ENCODE measurements at regions not wholly inside any gene's neighbourhood (a gene's known extent, or its start where the extent isn't known, plus 50 kb on each side); places are given as distances from the start of the nearest gene placed in this dataset.
"Not testable (repeated sequence)": the region's sequence is repeated elsewhere in the genome, so short reads cannot be mapped to it uniquely, and the experiment has no call there.

DNA sequence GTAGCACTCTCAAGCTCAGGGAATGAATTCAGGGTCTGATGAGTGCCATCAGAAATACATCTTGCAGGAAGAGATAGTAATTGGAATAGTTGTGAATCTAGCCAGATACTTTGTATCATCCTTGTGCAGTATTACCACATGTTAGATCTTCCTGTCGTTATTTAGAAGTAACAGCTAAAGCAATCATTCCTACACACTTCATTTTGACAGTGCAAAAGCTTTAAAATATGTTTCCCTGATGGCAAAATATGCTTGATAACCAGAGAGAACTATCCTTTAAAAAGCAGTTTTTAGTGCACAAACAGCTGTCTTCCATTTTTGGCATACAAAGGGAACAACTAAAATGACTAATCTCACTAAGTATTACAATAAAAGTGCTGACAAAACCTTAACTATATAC is 149.5 kb upstream of the SLC38A2 start:
- DNase-seq (ENCODE audit: low spot score), result no peak
- FAIRE-seq, result no peak

DNA sequence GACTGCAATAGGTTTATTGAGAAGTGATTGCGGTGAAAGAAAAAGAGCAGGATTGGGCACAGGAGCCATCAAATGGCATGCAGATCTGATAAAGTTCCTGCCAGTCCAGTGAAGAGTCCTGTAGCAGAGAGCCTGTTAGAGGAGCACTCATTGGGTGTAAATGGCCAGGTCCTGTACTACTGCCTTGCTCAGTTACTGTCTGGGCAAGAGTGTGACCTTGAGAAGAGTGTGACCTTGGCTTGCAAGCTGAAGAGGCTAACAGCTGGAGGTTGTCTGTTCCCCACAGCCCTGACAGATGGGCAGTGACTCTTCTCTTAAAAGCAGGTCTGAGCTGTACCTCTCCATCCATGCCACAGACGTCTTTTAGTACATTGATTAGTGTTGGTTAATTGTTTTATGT is 148.6 kb upstream of the SLC38A2 start:
- FAIRE-seq, result no peak

DNA sequence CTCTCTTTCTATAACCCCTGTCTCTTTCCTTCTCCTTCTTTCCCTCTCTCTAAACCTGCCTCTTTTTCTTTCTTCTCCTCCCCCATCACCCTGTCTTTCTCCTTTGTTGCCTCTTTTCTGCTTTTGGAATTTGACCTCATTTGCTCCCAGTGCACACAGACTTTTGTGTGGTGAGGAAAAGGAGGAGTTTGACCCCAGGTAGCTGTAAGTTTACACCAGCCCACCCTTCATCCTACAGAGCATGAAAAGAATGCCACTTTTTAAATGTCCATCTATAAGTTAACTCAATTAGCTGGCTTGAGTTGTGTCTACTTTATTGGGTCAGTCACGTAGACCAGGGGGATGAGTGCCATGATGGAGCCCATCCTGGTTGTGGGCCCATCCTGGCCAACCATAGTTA is 146.8 kb upstream of the SLC38A2 start:
- FAIRE-seq (no peak), DNase-seq (ENCODE audit: low spot score) (no peak)

More for the DNA sequence above, 148.6 kb upstream of the SLC38A2 start:
- no peak for DNase-seq (ENCODE audit: low spot score)

DNA sequence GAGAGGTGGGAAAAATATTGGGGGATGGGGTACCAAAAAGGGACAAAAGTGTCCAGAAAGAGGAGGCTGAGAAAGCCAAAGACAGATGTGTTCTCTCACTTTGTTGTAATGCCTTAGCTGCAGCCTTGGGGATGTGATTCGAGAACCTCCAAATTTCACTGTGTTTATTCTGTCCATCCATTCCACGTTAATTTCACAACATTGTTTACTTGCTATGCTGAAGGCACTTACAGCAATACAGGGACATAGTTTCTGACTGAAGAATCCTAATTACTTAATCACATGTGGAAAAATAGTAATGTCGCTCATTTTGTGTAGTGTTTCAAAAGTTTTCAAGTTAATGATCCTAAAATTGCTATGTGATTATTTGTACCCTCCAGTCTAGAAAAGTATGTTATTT is 146.2 kb upstream of the SLC38A2 start:
- no peak for FAIRE-seq
- no peak for DNase-seq (ENCODE audit: low spot score)

DNA sequence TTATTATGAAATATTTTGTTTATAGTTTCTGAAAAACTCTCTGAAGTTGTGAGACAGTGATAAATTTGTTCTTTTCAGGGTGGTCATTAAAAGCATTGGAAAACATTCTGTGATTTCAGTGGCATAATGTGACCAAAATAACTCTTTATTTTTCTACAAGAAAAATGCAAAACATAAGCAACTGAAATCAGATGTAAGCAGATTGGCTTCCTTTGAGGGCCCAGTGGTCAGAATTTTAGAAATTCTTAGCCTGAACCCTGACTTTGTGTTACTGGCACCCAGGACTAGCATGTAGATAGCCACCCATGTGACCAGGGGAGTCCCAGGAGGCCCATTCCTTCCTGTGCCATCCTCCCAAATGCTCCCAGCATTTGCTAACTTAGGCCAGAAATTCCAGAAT is 145.6 kb upstream of the SLC38A2 start:
- no peak for FAIRE-seq
- DNase-seq (ENCODE audit: low spot score), result no peak

DNA sequence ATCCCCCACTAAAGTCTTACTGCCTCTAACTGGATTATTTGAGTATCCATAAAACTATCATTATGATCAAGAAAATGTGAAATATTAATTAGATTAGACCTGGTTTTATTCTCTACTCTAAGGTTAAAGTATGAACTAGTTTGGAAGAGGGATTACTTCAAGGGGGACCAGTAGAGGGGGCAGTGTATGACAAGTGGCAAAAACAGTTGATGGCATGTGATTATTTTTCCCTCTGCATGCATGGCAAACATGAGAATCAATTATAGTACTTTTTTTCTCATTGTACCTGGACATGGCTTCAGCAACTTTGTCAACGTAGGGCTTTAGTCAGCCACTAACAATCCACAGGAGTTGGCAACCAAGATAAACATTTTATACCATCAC is 145.0 kb upstream of the SLC38A2 start:
- no peak for DNase-seq (ENCODE audit: low spot score)
- no peak for FAIRE-seq

DNA sequence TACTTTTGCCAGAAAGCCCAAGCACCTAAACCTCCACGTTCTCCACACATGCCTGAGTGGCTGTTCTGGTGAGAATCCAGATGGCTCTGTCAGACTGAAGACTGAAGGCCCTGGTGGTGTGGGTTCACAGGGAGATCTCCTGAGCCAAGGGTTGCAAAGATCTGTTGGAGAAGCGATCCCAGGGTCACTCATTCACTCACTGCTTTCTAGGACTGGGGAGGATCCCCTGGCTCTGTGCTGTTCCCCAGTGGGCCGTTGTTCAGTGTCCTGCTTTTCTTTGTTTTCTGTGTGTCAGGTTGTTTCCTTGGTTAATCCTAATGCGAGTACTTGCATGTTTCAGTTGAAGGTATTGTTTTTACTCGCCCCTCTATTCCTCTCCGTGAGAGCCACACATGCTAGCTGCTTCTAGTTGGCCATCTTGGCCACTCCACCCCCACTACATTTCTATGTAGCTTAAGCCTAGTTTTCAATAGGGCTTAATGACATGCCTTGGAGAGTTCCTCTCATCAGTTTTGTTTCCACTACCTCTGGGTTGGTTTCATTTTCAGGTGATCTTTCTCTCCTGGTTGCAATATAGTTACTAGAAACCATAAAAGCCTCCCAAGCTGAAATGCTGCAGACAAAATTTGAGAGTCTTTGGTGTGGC is 144.5 kb upstream of the SLC38A2 start:
- DNase-seq (ENCODE audit: low spot score) (no peak), FAIRE-seq (no peak)

DNA sequence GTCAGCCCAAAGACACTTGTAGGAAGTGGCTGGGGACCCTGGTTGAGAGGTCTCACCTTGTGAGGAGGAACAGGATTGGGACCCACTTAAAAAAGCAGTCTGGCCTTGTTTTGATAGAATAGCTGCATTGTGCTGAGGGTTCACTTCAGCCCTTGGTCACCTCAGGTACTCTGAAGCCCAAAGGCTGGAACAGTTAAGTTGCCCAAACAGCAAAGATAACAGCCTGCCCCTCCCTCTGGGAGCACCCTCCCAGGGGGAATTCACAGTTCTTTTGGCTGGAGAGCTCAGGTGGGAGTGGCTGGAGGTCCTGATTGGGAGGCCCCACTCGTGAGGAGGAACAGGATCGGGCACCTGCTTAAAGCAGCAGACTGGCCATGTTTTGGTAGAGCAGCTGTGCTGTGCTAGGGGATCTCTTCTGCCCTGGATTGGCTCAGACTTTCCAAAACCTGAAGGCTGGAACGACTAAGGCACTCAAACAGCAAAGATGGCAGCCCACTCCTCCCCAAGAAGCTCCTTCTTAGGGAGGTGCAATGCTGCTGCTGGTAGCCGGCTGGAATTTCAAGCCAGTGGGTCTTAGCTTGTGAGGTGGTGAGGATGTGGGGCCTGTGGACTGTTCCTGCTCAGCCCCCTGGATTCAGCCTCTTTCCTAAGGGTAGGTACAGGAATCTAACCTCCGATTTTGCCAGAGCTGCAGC is 143.8 kb upstream of the SLC38A2 start:
- FAIRE-seq (no peak), DNase-seq (ENCODE audit: low spot score) (no peak)

DNA sequence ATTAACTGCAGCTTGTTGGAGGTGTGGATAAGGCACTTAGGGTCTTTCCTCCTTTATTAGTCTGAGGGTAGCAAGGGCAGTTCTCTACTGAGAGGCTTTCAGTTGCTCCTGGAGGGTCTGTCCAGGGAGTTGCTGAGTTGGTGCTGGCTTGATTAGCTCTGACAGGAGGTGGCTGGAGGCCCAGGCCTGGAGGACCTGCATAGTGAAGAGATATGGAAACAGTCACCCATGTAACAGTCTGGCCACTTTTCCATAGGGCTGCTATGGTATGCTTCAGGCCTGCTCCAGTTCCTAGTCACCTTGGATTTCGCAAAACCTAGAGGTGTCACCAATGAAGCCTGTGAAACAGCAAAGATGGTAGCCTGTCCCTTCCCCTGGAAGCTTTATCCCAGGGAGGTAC is 143.3 kb upstream of the SLC38A2 start:
- no peak for DNase-seq (ENCODE audit: low spot score)
- no peak for FAIRE-seq

DNA sequence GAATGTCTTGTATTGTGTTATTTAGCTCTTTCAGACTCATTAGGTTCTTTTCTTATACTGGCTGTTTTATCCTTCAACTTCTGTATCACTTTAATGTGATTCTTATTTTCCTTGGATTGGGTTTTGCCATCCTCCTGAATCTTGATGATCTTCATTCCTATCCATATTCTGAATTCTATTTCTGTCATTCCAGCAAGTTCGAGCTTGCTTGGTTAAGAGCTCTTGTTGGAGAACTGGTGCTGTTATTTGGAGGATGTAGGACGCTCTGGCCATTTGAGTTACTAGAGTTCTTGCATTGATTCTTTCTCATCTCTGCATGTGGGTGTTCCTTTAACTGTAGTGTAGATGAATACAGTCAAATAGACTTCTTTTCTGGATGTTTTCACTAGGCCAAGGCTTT is 142.3 kb upstream of the SLC38A2 start:
- no peak for FAIRE-seq
- no peak for DNase-seq (ENCODE audit: low spot score)

DNA sequence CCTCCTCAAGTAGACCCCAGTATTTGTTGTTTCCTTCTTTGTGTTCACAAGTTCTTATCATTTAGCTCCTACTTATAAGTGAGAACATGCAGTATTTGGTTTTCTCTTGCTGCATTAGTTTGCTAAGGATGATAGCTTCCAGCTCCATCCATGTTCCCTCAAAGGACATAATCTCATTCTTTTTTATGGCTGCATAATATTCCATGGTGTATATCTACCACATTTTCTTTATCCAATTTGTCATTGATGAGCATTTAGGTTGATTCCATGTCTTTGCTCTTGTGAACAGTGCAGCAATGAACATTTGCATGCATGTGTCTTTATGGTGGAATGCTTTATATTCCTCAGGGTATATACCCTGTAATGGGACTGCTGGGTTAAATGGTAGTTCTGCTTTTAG is 137.7 kb upstream of the SLC38A2 start:
- not testable (repeated sequence) for DNase-seq (ENCODE audit: low spot score); FAIRE-seq

DNA sequence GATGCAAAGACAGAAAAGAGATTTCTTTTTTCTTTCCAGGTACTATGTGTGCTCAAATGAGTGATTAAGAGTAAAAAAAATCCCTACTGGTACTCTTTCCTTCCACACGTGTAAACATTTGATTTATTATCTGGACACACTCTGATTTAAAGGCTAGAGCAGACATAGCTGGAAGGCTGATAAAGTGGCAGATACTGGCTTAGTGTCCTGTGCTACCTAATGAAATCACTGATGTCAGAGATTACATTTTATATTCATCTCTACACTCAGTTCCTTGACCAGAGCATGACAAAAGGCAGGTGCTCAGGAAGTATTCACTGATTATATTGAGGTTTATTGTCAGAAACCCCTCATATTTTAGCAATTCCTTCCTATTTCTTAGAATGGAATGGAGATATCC is 136.6 kb upstream of the SLC38A2 start:
- no peak for DNase-seq (ENCODE audit: low spot score)
- no peak for FAIRE-seq

DNA sequence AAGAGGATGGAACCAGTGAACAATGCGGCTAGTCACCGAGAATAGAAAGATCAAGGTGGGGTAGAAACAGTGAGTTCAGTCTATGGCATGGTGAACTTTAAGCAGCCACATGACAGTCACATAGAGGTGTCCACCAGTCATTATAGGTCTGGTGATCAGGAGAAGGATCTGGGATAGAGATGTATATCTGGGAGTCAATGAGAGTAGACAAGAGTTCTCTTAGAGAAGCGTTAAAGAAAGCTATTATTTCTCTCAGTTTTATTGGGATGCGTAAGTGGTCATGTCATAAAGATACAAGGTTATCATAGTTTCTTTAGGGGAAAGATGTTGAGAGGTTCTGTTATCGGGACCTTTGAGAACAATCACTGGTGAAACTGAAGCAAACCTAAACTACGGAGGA is 136.1 kb upstream of the SLC38A2 start:
- DNase-seq (ENCODE audit: low spot score) (no peak), FAIRE-seq (no peak)

DNA sequence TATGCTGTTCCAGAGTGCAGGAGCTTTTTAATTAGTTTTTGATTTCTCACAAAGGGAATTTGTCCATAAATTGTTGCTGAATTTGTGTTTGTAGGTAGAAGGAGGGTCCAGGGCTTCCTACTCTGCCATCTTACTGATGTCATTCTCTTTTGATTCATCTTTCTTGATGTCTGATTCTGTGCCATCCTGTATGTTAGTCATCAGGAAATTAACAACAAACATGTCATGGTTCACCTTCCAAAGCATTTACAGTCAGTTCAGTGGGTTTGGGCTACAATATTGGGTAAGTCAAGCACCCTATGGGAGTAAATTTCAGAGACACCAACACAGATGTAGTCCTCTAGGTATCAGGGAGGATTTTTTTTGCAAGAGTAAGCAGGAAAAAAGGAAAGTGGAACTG is 135.2 kb upstream of the SLC38A2 start:
- DNase-seq (ENCODE audit: low spot score) (no peak), FAIRE-seq (no peak)

DNA sequence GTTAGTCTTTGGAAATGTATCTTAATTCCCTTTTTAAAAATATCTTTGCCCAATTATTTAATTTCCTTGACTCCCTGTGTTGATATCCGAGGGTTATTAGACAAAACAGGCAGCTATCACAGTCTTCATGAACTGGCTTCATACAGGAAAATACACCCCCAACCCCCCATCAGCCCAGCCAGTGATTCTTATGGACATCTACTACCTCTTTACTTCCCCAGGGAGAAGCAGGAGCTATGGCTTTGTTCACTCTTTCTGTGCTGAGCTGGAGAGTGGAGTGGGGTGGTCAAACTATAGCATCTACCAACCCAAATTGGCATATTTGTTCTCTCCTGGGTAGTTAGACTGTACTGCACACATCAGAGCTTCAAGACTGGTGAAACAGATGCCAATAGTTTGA is 134.4 kb upstream of the SLC38A2 start:
- no peak for FAIRE-seq
- DNase-seq (ENCODE audit: low spot score), result no peak

DNA sequence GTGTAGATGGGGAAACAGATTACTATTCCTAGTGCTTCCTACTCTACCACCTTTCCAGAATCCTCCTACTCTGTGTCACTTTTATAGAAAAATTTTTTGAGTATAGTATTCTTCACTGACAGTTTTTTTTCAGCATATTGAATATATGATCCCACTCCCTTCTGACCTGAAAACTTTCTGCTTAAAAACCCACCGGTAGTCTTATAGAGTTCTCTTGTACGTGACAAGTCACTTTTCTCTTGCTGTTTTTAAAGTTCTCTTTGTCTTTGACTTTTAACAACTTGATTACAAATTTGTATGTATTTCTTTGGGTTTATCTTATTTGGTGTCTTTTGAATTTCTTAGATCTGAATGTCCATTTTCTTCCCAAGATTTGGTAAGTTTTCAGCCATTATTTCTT is 133.6 kb upstream of the SLC38A2 start:
- no peak for FAIRE-seq

DNA sequence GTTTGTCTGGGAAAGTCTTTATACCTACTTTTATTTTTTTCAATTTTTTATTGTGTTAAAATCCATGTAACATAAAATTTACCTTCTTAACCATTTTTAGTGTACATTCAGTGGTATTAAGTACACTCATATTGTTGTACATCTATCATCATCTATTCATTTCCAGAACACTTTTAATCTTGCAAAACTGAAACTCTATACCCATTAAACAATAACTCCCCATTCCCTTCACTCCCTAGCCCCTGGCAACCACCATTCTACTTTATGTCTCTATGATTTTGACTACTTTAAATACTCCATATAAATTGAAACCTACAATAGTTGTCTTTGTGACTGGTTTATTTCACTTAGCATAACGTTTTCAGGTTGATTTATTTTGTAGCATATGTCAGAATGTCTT is 131.9 kb upstream of the SLC38A2 start:
- DNase-seq (ENCODE audit: low spot score) (no peak), FAIRE-seq (no peak)

More for the DNA sequence above, 133.6 kb upstream of the SLC38A2 start:
- no peak for DNase-seq (ENCODE audit: low spot score)

DNA sequence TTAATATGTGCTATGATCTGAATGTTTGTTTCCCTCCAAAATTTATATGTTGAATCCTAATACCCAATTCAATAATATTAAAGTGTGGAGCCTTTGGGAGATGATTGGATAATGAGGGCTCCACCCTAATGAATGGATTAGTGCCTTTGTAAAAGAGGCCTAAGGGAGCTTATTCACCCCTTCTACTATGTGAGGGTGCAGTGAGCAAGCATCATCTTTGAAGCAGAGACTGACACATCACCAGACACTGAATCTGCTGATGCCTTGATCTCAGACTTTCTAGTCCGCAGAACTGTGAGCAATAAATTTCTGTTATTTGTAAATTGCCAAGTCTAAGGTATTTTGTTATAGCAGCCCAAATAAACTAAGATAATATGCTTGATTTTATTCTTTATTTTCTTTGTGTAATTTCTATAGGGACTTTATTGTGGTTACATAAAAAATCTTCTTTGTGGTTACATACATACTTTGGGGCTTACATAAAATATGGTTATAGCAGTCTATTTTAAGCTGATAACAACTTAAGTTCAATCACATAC is 131.1 kb upstream of the SLC38A2 start:
- FAIRE-seq (no peak), DNase-seq (ENCODE audit: low spot score) (no peak)

DNA sequence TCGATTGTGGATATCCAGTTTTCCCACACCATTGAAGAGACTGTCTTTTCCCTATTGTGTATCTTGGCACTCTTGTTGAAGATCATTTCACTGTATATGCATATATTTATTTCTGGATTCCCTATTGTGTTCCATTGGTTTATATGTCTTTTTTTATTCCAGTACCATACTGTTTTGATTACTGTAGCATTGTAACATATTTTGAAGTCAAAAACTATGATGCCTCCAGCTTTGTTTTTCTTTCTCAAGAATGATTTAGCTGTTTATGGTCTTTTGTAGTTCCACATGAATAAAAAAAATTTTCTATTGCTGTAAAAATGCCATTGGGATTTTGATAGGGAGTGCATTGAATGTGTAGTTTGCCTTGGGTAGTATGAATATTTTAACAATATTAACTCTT is 128.1 kb upstream of the SLC38A2 start:
- FAIRE-seq (no peak), DNase-seq (ENCODE audit: low spot score) (no peak)

DNA sequence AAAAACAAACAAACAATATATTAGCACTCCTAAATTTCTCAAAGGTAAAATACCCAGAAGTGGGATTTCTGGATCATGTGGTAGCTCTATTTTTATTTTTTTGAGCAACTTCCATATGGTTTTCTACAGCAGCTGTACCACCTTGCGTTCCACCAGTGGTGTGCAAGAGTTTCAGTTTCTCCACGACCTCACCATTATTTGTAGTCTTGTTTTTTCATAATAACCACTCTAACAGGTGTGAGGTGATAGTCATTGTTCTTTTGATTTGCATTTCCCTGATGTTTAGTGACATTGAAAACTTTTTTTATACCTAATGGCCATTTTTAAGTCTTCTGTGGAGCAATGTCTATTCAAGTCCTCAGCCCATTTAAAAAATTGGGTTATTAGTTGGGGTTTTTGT is 127.3 kb upstream of the SLC38A2 start:
- FAIRE-seq (no peak), DNase-seq (ENCODE audit: low spot score) (no peak)

DNA sequence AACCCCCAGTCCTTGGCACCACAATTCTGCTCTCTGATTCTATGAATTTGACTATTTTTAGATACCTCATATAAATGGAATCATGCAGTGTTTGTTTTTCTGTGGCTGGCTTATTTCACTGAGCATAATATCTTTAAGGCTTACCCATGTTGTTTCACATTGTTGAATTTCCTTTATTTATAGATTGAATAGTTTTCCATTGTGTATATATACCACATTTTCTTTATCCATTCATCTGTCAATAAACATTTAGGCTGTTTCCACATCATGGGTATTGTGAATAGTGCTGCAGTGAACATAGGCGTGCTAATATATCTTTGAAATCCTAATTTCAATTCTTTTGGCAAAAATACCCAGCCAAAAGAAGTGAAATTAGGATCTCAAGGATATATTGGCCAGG is 126.7 kb upstream of the SLC38A2 start:
- DNase-seq (ENCODE audit: low spot score) (no peak), FAIRE-seq (no peak)

DNA sequence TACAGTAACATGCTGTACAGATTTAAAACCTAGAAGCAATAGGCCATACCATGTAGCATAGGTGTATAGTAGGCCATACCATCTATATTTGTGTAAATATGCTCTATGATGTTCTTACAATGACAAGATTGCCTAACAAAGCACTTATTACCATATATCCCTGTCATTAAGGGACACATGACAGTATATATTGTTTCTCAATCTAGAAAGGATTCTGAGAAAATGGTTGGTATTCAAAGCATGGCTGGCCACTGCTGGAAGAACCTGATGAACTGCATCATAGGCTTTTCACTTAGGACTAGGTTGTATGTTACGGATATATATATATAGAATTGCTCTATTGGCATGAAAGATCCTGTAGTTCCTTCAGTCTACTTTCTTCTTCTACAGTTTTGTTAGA is 125.2 kb upstream of the SLC38A2 start:
- DNase-seq (ENCODE audit: low spot score), result no peak
- no peak for FAIRE-seq

DNA sequence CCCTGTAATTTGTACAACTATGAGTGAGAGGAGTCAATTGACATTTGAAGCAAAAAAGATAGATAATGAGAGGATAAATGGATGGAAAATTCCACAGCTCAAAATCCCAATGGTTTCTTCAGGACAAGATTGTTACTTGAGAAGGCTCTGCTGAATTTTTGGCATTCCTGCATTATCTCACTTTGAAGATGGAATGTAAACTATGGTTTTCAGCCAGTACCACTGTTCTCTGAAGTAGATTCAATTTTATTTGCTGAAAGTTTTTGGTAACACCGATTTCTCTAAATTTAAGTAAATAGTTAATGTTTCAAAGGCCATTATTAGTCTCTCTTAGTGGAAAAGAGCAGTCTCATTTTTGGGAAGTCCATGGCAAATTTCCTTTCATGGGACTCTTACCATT is 121.9 kb upstream of the SLC38A2 start:
- DNase-seq (ENCODE audit: low spot score) (peak; percentile 46), FAIRE-seq (no peak)

All from urothelium cell line (cell line).